Loucy (cell line): ENCODE measurements at regions not wholly inside any gene's neighbourhood (a gene's known extent, or its start where the extent isn't known, plus 50 kb on each side); places are given as distances from the start of the nearest gene placed in this dataset.

Experiments
- EZH2phosphoT487 ChIP-seq: fragments of 200-600 bp; IDR thresholded peaks from 2 replicates; pipeline ENCODE4 v1.6.1; 2018; ENCODE audit warnings: antibody characterized with exemption, mild to moderate bottlenecking, moderate library complexity, borderline replicate concordance
- TF ChIP-seq, protein P1 (sequence below): fragments of 200-600 bp; sonication (generic); conservative IDR thresholded peaks from 2 replicates; pipeline ENCODE4 v1.5.1; 2014; ENCODE audit warnings: mild to moderate bottlenecking, antibody characterized with exemption, low read length

DNA sequence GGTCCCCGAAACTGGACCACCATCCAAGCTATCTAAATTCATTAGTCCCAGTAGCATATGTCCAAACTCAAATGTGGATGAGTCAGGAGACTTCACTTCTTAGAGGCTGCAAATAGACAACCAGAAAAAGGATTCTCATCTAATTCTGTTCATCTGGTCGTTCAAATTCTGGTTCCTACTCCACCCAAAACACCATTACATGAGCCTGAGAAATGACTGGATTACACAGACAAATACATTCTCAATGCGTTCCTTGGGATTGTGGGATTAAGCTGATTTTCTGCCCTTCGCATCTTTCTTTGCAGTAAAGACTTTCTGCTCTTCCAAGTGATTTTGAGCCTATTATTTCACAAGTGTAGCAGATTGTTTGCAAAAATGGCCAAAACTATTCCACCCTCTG, 472.3 kb upstream of the PROK2 start:
- TF ChIP-seq, protein P1, sequence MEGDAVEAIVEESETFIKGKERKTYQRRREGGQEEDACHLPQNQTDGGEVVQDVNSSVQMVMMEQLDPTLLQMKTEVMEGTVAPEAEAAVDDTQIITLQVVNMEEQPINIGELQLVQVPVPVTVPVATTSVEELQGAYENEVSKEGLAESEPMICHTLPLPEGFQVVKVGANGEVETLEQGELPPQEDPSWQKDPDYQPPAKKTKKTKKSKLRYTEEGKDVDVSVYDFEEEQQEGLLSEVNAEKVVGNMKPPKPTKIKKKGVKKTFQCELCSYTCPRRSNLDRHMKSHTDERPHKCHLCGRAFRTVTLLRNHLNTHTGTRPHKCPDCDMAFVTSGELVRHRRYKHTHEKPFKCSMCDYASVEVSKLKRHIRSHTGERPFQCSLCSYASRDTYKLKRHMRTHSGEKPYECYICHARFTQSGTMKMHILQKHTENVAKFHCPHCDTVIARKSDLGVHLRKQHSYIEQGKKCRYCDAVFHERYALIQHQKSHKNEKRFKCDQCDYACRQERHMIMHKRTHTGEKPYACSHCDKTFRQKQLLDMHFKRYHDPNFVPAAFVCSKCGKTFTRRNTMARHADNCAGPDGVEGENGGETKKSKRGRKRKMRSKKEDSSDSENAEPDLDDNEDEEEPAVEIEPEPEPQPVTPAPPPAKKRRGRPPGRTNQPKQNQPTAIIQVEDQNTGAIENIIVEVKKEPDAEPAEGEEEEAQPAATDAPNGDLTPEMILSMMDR, result no peak
- TF ChIP-seq EZH2phosphoT487, result no peak
